ENCODE measurements at regions not wholly inside any gene's neighbourhood (a gene's known extent, or its start where the extent isn't known, plus 50 kb on each side); places are given as distances from the start of the nearest gene placed in this dataset.

GRCh38 chr7:24172856-24173255, 111.1 kb upstream of the NPY start:
- H3K9ac ChIP-seq (ENCODE audit: low read depth, low read length) = no peak overlapping the region
- no peak overlapping the region for H3K4me3 ChIP-seq (ENCODE audit: low read length)
- H3K9me3 ChIP-seq (replicated peaks; ENCODE audit: low read length) = no peaks in the 10 kb centered on the region
- H3K27me3 ChIP-seq (ENCODE audit: control insufficient read depth, insufficient read depth, low read length) = no peaks in the 10 kb centered on the region
- H3K4me2 ChIP-seq (ENCODE audit: low read length) = no peak overlapping the region
- no peaks in the 10 kb centered on the region for H3K36me3 ChIP-seq (ENCODE audit: insufficient read depth, low read length)
- no peaks in the 10 kb centered on the region for H3K4me1 ChIP-seq (ENCODE audit: control insufficient read depth, insufficient read depth, low read length)

GRCh38 chr7:24175603-24176002, 108.4 kb upstream of the NPY start:
- no peaks in the 10 kb centered on the region for H3K4me1 ChIP-seq (ENCODE audit: control insufficient read depth, insufficient read depth, low read length)
- H3K27me3 ChIP-seq (ENCODE audit: control insufficient read depth, insufficient read depth, low read length) = no peaks in the 10 kb centered on the region
- no peak overlapping the region for H3K4me3 ChIP-seq (ENCODE audit: low read length)
- no peaks in the 10 kb centered on the region for H3K9me3 ChIP-seq (replicated peaks; ENCODE audit: low read length)
- no peak overlapping the region for H3K9ac ChIP-seq (ENCODE audit: low read depth, low read length)
- H3K4me2 ChIP-seq (ENCODE audit: low read length) = no peak overlapping the region
- no peaks in the 10 kb centered on the region for H3K36me3 ChIP-seq (ENCODE audit: insufficient read depth, low read length)

GRCh38 chr7:24178811-24179570, 105.0 kb upstream of the NPY start:
- Histone ChIP-seq H3K9me3 (replicated peaks; ENCODE audit: low read length) (no peaks in the 10 kb centered on the region), H3K9ac (ENCODE audit: low read depth, low read length) (no peak overlapping the region), H3K4me1 (ENCODE audit: control insufficient read depth, insufficient read depth, low read length) (no peaks in the 10 kb centered on the region), H3K27me3 (ENCODE audit: control insufficient read depth, insufficient read depth, low read length) (no peaks in the 10 kb centered on the region), H3K4me2 (ENCODE audit: low read length) (no peak overlapping the region), H3K4me3 (ENCODE audit: low read length) (no peak overlapping the region), H3K36me3 (ENCODE audit: insufficient read depth, low read length) (no peaks in the 10 kb centered on the region)

GRCh38 chr7:24191362-24191761, 92.6 kb upstream of the NPY start:
- H3K27me3 ChIP-seq (ENCODE audit: control insufficient read depth, insufficient read depth, low read length) = no peaks in the 10 kb centered on the region
- H3K9me3 ChIP-seq (replicated peaks; ENCODE audit: low read length) = no peaks in the 10 kb centered on the region
- no peaks in the 10 kb centered on the region for H3K4me1 ChIP-seq (ENCODE audit: control insufficient read depth, insufficient read depth, low read length)
- no peaks in the 10 kb centered on the region for H3K36me3 ChIP-seq (ENCODE audit: insufficient read depth, low read length)
- no peak overlapping the region for H3K9ac ChIP-seq (ENCODE audit: low read depth, low read length)
- H3K4me3 ChIP-seq (ENCODE audit: low read length) = no peak overlapping the region
- no peak overlapping the region for H3K4me2 ChIP-seq (ENCODE audit: low read length)

- H3K27me3 ChIP-seq (ENCODE audit: control insufficient read depth, insufficient read depth, low read length) = no peaks in the 10 kb centered on the region
- H3K9me3 ChIP-seq (replicated peaks; ENCODE audit: low read length) = no peaks in the 10 kb centered on the region
- no peak overlapping the region for H3K4me2 ChIP-seq (ENCODE audit: low read length)
- no peaks in the 10 kb centered on the region for H3K36me3 ChIP-seq (ENCODE audit: insufficient read depth, low read length)
- no peak overlapping the region for H3K4me3 ChIP-seq (ENCODE audit: low read length)
- H3K9ac ChIP-seq (ENCODE audit: low read depth, low read length) = no peak overlapping the region
- no peaks in the 10 kb centered on the region for H3K4me1 ChIP-seq (ENCODE audit: control insufficient read depth, insufficient read depth, low read length)
Measured at GRCh38 chr7:24192053-24192452, 91.9 kb upstream of the NPY start.

GRCh38 chr7:24192691-24193090, 91.3 kb upstream of the NPY start:
- Histone ChIP-seq H3K36me3 (ENCODE audit: insufficient read depth, low read length) (no peaks in the 10 kb centered on the region), H3K4me2 (ENCODE audit: low read length) (no peak overlapping the region), H3K4me3 (ENCODE audit: low read length) (no peak overlapping the region), H3K27me3 (ENCODE audit: control insufficient read depth, insufficient read depth, low read length) (no peaks in the 10 kb centered on the region), H3K4me1 (ENCODE audit: control insufficient read depth, insufficient read depth, low read length) (no peaks in the 10 kb centered on the region), H3K9ac (ENCODE audit: low read depth, low read length) (no peak overlapping the region), H3K9me3 (replicated peaks; ENCODE audit: low read length) (no peaks in the 10 kb centered on the region)

- Histone ChIP-seq H3K9me3 (replicated peaks; ENCODE audit: low read length) (no peaks in the 10 kb centered on the region), H3K4me1 (ENCODE audit: control insufficient read depth, insufficient read depth, low read length) (no peaks in the 10 kb centered on the region), H3K36me3 (ENCODE audit: insufficient read depth, low read length) (no peaks in the 10 kb centered on the region), H3K9ac (ENCODE audit: low read depth, low read length) (no peak overlapping the region), H3K27me3 (ENCODE audit: control insufficient read depth, insufficient read depth, low read length) (no peaks in the 10 kb centered on the region), H3K4me3 (ENCODE audit: low read length) (no peak overlapping the region), H3K4me2 (ENCODE audit: low read length) (no peak overlapping the region)
Measured at GRCh38 chr7:24197852-24198251, 86.1 kb upstream of the NPY start.

- no peaks in the 10 kb centered on the region for H3K9me3 ChIP-seq (replicated peaks; ENCODE audit: low read length)
- H3K27me3 ChIP-seq (ENCODE audit: control insufficient read depth, insufficient read depth, low read length) = no peaks in the 10 kb centered on the region
- no peaks in the 10 kb centered on the region for H3K4me1 ChIP-seq (ENCODE audit: control insufficient read depth, insufficient read depth, low read length)
- no peak overlapping the region for H3K4me2 ChIP-seq (ENCODE audit: low read length)
- no peak overlapping the region for H3K4me3 ChIP-seq (ENCODE audit: low read length)
- no peaks in the 10 kb centered on the region for H3K36me3 ChIP-seq (ENCODE audit: insufficient read depth, low read length)
- no peak overlapping the region for H3K9ac ChIP-seq (ENCODE audit: low read depth, low read length)
Measured at GRCh38 chr7:24199978-24200377, 84.0 kb upstream of the NPY start.

GRCh38 chr7:24200407-24200966, 83.5 kb upstream of the NPY start:
- no peak overlapping the region for H3K4me3 ChIP-seq (ENCODE audit: low read length)
- no peaks in the 10 kb centered on the region for H3K9me3 ChIP-seq (replicated peaks; ENCODE audit: low read length)
- no peaks in the 10 kb centered on the region for H3K27me3 ChIP-seq (ENCODE audit: control insufficient read depth, insufficient read depth, low read length)
- no peaks in the 10 kb centered on the region for H3K36me3 ChIP-seq (ENCODE audit: insufficient read depth, low read length)
- no peak overlapping the region for H3K4me2 ChIP-seq (ENCODE audit: low read length)
- no peaks in the 10 kb centered on the region for H3K4me1 ChIP-seq (ENCODE audit: control insufficient read depth, insufficient read depth, low read length)
- H3K9ac ChIP-seq (ENCODE audit: low read depth, low read length) = no peak overlapping the region

GRCh38 chr7:24201226-24201625, 82.8 kb upstream of the NPY start:
- H3K4me3 ChIP-seq (ENCODE audit: low read length) = no peak overlapping the region
- no peaks in the 10 kb centered on the region for H3K27me3 ChIP-seq (ENCODE audit: control insufficient read depth, insufficient read depth, low read length)
- no peak overlapping the region for H3K9ac ChIP-seq (ENCODE audit: low read depth, low read length)
- H3K4me2 ChIP-seq (ENCODE audit: low read length) = no peak overlapping the region
- no peaks in the 10 kb centered on the region for H3K36me3 ChIP-seq (ENCODE audit: insufficient read depth, low read length)
- no peaks in the 10 kb centered on the region for H3K4me1 ChIP-seq (ENCODE audit: control insufficient read depth, insufficient read depth, low read length)
- no peaks in the 10 kb centered on the region for H3K9me3 ChIP-seq (replicated peaks; ENCODE audit: low read length)

GRCh38 chr7:24212073-24212472, 71.9 kb upstream of the NPY start:
- no peaks in the 10 kb centered on the region for H3K36me3 ChIP-seq (ENCODE audit: insufficient read depth, low read length)
- no peaks in the 10 kb centered on the region for H3K27me3 ChIP-seq (ENCODE audit: control insufficient read depth, insufficient read depth, low read length)
- no peaks in the 10 kb centered on the region for H3K4me1 ChIP-seq (ENCODE audit: control insufficient read depth, insufficient read depth, low read length)
- H3K9ac ChIP-seq (ENCODE audit: low read depth, low read length) = no peak overlapping the region
- H3K4me2 ChIP-seq (ENCODE audit: low read length) = no peak overlapping the region
- no peak overlapping the region for H3K4me3 ChIP-seq (ENCODE audit: low read length)
- no peaks in the 10 kb centered on the region for H3K9me3 ChIP-seq (replicated peaks; ENCODE audit: low read length)

- Histone ChIP-seq H3K4me3 (ENCODE audit: low read length) (no peak overlapping the region), H3K36me3 (ENCODE audit: insufficient read depth, low read length) (no peaks in the 10 kb centered on the region), H3K9ac (ENCODE audit: low read depth, low read length) (no peak overlapping the region), H3K27me3 (ENCODE audit: control insufficient read depth, insufficient read depth, low read length) (no peaks in the 10 kb centered on the region), H3K9me3 (replicated peaks; ENCODE audit: low read length) (no peaks in the 10 kb centered on the region), H3K4me2 (ENCODE audit: low read length) (no peak overlapping the region), H3K4me1 (ENCODE audit: control insufficient read depth, insufficient read depth, low read length) (no peaks in the 10 kb centered on the region)
Measured at GRCh38 chr7:24213311-24213710, 70.7 kb upstream of the NPY start.

All from skeletal muscle satellite cell (primary cell).